Kidney epithelial cell (primary cell): ENCODE measurements at regions not wholly inside any gene's neighbourhood (a gene's known extent, or its start where the extent isn't known, plus 50 kb on each side); places are given as distances from the start of the nearest gene placed in this dataset.
A peak's percentile ranks its signal among the peaks of the same experiment; 100 is the strongest.

Experiments
- DNase-seq: peaks from one replicate; pipeline ENCODE4 v3.0.0-alpha.2; 2010; ENCODE audit warnings: low read depth
- H3K27me3 ChIP-seq: 2 replicates; pipeline ENCODE4 v1.6.0; 2011; ENCODE audit warnings: low read length; ENCODE audit not compliant: control insufficient read depth, insufficient read depth
- H3K36me3 ChIP-seq: 2 replicates; pipeline ENCODE4 v1.5.1; 2011; ENCODE audit warnings: low read length; ENCODE audit not compliant: control insufficient read depth, insufficient read depth
- H3K4me3 ChIP-seq: 2 replicates; pipeline ENCODE4 v1.5.1; 2011; ENCODE audit warnings: low read depth, mild to moderate bottlenecking, control low read depth, low read length
- TF ChIP-seq, protein P1 (sequence below): IDR thresholded peaks from 2 replicates; pipeline ENCODE4 v1.5.1; 2011; ENCODE audit warnings: mild to moderate bottlenecking, moderate library complexity, low read length, control low read depth, inconsistent platforms; ENCODE audit not compliant: insufficient read depth, poor library complexity, severe bottlenecking

GRCh38 chr17:54745862-54746261 lies 154.8 kb upstream of the TOM1L1 start:
- TF ChIP-seq, protein P1, sequence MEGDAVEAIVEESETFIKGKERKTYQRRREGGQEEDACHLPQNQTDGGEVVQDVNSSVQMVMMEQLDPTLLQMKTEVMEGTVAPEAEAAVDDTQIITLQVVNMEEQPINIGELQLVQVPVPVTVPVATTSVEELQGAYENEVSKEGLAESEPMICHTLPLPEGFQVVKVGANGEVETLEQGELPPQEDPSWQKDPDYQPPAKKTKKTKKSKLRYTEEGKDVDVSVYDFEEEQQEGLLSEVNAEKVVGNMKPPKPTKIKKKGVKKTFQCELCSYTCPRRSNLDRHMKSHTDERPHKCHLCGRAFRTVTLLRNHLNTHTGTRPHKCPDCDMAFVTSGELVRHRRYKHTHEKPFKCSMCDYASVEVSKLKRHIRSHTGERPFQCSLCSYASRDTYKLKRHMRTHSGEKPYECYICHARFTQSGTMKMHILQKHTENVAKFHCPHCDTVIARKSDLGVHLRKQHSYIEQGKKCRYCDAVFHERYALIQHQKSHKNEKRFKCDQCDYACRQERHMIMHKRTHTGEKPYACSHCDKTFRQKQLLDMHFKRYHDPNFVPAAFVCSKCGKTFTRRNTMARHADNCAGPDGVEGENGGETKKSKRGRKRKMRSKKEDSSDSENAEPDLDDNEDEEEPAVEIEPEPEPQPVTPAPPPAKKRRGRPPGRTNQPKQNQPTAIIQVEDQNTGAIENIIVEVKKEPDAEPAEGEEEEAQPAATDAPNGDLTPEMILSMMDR, result no peak
- H3K36me3 ChIP-seq, result no peaks in the 10 kb centered on the region
- no peaks in the 10 kb centered on the region for H3K27me3 ChIP-seq
- no peak overlapping the region for H3K4me3 ChIP-seq
- no peak for DNase-seq

DNA sequence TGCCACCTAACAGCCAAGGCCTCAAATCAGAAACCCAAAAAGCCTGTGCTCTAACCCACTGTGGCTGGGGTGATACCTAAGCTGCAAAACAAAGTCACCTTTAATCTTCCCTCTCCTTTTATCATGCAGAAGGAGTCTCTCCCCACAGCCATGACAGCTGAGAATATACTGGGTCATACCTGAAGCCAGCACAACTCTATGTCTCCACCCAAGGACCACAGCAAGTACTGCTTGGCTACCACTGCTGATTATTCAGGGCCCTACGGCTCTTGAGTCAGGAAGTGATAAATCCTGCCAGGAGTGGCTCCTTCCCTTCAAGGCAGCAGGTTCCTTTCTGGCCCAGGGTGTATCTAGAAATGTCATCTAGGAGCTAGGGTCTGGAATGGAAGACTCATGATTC lies 151.5 kb upstream of the TOM1L1 start:
- H3K4me3 ChIP-seq, result no peak overlapping the region
- TF ChIP-seq, protein P1, result no peak
- no peak for DNase-seq
- no peaks in the 10 kb centered on the region for H3K27me3 ChIP-seq
- no peaks in the 10 kb centered on the region for H3K36me3 ChIP-seq

- no peaks in the 10 kb centered on the region for H3K36me3 ChIP-seq
- DNase-seq, result no peak
- TF ChIP-seq, protein P1, result peak; percentile 17
- no peak overlapping the region for H3K4me3 ChIP-seq
- H3K27me3 ChIP-seq, result no peaks in the 10 kb centered on the region
Observed at GRCh38 chr17:54754560-54754959, 146.1 kb upstream of the TOM1L1 start.

DNA sequence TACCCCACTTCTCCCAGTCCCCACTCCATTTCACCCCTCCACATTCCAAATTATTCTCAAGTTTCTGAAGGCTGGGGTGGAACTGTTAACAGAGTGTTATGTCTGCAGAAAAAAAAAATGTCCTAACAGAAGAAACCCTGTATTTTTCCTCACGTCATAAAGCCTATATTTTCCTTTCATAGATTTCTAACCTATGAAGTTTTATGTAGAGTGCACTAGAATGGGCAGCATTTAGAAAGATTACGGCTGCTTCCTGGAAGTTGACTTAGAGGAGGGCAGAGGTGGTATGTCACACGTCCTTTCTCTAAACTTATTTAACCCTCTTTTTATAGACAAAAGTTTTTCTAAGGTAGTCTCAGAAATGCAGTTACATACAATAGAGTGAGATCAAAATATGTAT lies 139.8 kb upstream of the TOM1L1 start:
- Histone ChIP-seq H3K36me3 (no peaks in the 10 kb centered on the region), H3K4me3 (no peak overlapping the region), H3K27me3 (no peaks in the 10 kb centered on the region)
- DNase-seq, result no peak
- TF ChIP-seq, protein P1, result no peak

GRCh38 chr17:54770836-54771235 lies 129.8 kb upstream of the TOM1L1 start:
- Histone ChIP-seq H3K27me3 (no peaks in the 10 kb centered on the region), H3K36me3 (no peaks in the 10 kb centered on the region), H3K4me3 (no peak overlapping the region)
- DNase-seq, result no peak
- TF ChIP-seq, protein P1, result no peak

DNA sequence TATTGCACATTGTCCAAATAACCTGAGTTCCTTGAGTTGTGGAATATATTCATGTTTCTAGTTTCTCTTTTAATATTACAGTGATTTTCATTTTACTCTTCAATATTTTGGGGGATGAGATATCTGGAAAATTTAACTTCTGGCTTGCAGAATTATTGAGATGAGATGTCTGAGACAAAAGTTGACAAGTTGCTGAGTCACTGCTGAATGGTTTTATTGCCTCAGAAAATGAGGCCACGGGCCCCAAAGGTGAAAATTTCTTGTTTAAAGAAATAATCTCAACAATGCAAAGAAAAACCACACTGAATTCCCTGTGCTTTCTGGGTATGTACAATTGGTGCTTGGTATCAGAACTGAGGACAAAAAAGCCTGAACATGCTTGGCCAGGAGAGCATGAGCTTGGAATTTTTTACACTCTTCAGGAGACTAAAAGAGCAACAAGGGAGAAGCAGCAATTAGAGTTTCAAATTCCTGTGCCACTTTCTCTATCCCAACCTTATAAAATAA lies 129.2 kb upstream of the TOM1L1 start:
- TF ChIP-seq, protein P1, result no peak
- no peaks in the 10 kb centered on the region for H3K27me3 ChIP-seq
- peak; percentile 2 for DNase-seq
- no peak overlapping the region for H3K4me3 ChIP-seq
- no peaks in the 10 kb centered on the region for H3K36me3 ChIP-seq
